ENCODE measurements at regions not wholly inside any gene's neighbourhood (a gene's known extent, or its start where the extent isn't known, plus 50 kb on each side); places are given as distances from the start of the nearest gene placed in this dataset.

DNA sequence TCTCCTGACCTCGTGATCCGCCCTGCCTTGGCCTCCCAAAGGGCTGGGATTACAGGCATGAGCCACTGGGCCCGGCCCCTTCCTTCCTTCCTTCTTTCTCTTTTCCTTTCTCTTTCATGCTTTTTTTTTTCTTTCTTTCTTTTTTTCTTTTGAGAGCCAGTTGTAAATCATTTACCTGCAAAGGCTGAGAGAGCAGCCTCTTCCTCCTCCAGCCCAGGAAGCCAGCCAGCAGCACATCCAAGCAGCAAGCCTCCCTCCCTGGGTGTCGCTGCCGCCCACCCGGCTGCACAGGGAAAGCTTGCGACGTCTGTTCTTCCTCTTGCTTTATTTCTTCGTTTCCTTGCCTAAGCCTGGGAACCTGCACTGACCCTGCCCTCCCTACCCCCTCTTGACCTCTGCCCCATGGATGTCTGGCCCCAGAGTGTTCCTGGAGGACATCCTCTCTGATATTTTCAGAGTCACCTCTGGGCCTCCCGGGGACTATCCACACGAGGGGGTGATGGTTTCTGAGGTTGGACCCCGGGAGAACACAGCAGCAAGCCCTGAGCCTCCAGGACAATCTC is 62.8 kb upstream of the MYL10 start:
- in situ Hi-C loops (cut with MboI): loop anchor here (5.0 kb wide), 1 partner anchor 120 kb away; no protein-coding TSS in a partner anchor
- no peak for TF ChIP-seq CREB1 (IDR thresholded peaks at IDR 0.05; ENCODE audit: low read depth)
- no peak for TF ChIP-seq STAT3 (IDR thresholded peaks at IDR 0.05; ENCODE audit: low read depth, low read length)
- TF ChIP-seq NR2F1 (conservative IDR thresholded peaks at IDR 0.05): peak; percentile 71
- TF ChIP-seq SUZ12 (IDR thresholded peaks at IDR 0.05; ENCODE audit: unreplicated experiment): no peak
- TF ChIP-seq, protein P1, sequence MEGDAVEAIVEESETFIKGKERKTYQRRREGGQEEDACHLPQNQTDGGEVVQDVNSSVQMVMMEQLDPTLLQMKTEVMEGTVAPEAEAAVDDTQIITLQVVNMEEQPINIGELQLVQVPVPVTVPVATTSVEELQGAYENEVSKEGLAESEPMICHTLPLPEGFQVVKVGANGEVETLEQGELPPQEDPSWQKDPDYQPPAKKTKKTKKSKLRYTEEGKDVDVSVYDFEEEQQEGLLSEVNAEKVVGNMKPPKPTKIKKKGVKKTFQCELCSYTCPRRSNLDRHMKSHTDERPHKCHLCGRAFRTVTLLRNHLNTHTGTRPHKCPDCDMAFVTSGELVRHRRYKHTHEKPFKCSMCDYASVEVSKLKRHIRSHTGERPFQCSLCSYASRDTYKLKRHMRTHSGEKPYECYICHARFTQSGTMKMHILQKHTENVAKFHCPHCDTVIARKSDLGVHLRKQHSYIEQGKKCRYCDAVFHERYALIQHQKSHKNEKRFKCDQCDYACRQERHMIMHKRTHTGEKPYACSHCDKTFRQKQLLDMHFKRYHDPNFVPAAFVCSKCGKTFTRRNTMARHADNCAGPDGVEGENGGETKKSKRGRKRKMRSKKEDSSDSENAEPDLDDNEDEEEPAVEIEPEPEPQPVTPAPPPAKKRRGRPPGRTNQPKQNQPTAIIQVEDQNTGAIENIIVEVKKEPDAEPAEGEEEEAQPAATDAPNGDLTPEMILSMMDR (IDR thresholded peaks at IDR 0.05 in 2 of 3, conservative IDR thresholded peaks at IDR 0.05 in 1 of 3; ENCODE audit: control insufficient read depth in 2 of 3, extremely low read depth in 1 of 3, insufficient read depth in 1 of 3, low read depth in 3 of 3, low read length in 3 of 3): peak in 1 of 3 experiments; percentile 23; a peak in 1 of 6 replicates
- no peak for TF ChIP-seq HDAC6 (IDR thresholded peaks at IDR 0.05; ENCODE audit: unreplicated experiment)
- no peak for TF ChIP-seq ZBTB33 (IDR thresholded peaks at IDR 0.05)
- TF ChIP-seq, protein P2, sequence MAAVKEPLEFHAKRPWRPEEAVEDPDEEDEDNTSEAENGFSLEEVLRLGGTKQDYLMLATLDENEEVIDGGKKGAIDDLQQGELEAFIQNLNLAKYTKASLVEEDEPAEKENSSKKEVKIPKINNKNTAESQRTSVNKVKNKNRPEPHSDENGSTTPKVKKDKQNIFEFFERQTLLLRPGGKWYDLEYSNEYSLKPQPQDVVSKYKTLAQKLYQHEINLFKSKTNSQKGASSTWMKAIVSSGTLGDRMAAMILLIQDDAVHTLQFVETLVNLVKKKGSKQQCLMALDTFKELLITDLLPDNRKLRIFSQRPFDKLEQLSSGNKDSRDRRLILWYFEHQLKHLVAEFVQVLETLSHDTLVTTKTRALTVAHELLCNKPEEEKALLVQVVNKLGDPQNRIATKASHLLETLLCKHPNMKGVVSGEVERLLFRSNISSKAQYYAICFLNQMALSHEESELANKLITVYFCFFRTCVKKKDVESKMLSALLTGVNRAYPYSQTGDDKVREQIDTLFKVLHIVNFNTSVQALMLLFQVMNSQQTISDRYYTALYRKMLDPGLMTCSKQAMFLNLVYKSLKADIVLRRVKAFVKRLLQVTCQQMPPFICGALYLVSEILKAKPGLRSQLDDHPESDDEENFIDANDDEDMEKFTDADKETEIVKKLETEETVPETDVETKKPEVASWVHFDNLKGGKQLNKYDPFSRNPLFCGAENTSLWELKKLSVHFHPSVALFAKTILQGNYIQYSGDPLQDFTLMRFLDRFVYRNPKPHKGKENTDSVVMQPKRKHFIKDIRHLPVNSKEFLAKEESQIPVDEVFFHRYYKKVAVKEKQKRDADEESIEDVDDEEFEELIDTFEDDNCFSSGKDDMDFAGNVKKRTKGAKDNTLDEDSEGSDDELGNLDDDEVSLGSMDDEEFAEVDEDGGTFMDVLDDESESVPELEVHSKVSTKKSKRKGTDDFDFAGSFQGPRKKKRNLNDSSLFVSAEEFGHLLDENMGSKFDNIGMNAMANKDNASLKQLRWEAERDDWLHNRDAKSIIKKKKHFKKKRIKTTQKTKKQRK (IDR thresholded peaks at IDR 0.05; ENCODE audit: low read depth, low read length): no peak
- no peak for TF ChIP-seq CHD1 (IDR thresholded peaks at IDR 0.05; ENCODE audit: low read depth, low read length)
- TF ChIP-seq RAD21 (IDR thresholded peaks at IDR 0.05; ENCODE audit: insufficient read depth, low read depth, low read length): peak; percentile 31; the same call in 1 of the 2 replicates
- TF ChIP-seq NFIC (IDR thresholded peaks at IDR 0.05; ENCODE audit: low read depth, low read length): no peak
- TF ChIP-seq, protein P3, sequence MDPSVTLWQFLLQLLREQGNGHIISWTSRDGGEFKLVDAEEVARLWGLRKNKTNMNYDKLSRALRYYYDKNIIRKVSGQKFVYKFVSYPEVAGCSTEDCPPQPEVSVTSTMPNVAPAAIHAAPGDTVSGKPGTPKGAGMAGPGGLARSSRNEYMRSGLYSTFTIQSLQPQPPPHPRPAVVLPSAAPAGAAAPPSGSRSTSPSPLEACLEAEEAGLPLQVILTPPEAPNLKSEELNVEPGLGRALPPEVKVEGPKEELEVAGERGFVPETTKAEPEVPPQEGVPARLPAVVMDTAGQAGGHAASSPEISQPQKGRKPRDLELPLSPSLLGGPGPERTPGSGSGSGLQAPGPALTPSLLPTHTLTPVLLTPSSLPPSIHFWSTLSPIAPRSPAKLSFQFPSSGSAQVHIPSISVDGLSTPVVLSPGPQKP (IDR thresholded peaks at IDR 0.05; ENCODE audit: low read depth, low read length): no peak
- TF ChIP-seq CHD2 (IDR thresholded peaks at IDR 0.05; ENCODE audit: borderline replicate concordance, low read depth, low read length): no peak
- no peak for TF ChIP-seq SP1 (IDR thresholded peaks at IDR 0.05; ENCODE audit: low read depth, low read length)
- TF ChIP-seq ZZZ3 (IDR thresholded peaks at IDR 0.05; ENCODE audit: control insufficient read depth, insufficient read length, low read depth): no peak
- TF ChIP-seq ZNF384 (IDR thresholded peaks at IDR 0.05; ENCODE audit: borderline replicate concordance, low read depth, low read length): peak; percentile 31; the same call in 1 of the 2 replicates

More for the DNA sequence above, 62.8 kb upstream of the MYL10 start:
- Histone ChIP-seq H3K4me2 (ENCODE audit: control insufficient read depth, insufficient read depth) (peak overlapping the region; percentile 38; the same call in 1 of the 2 replicates), H3K4me3 (no peak overlapping the region), H3K27ac (ENCODE audit: control insufficient read depth, insufficient read depth) (no peak overlapping the region), H3K79me2 (ENCODE audit: control insufficient read depth, insufficient read depth, low read length) (no peaks in the 10 kb centered on the region), H3K4me1 (ENCODE audit: control insufficient read depth, insufficient read depth, low read length) (peaks cover 6% of the 10 kb centered on the region; the same call in 1 of the 2 replicates), H4K20me1 (ENCODE audit: control insufficient read depth, insufficient read depth) (no peaks in the 10 kb centered on the region), H3K9ac (ENCODE audit: control insufficient read depth, insufficient read depth, low read length) (no peak overlapping the region), H3K36me3 (ENCODE audit: control insufficient read depth in 2 of 2, insufficient read depth in 2 of 2, low read length in 1 of 2) (no peaks in the 10 kb centered on the region), H3K9me3 (replicated peaks; ENCODE audit: control insufficient read depth, insufficient read depth, low read length) (no peaks in the 10 kb centered on the region), H2AFZ (ENCODE audit: control insufficient read depth, low read depth, low read length) (peak overlapping the region; percentile 20), H3K27me3 (replicated peaks in 1 of 2; ENCODE audit: control insufficient read depth in 2 of 2, insufficient read depth in 2 of 2, low read length in 1 of 2) (no peaks in the 10 kb centered on the region)
- ChIA-PET POLR2A (no interaction called here), RAD21 (ENCODE audit: unreplicated experiment) (interaction anchor here (1.1 to 2.7 kb wide), 3 partner anchors 45 to 123 kb away, joined by 4 to 9 read pairs (median 5); no protein-coding TSS in a partner anchor), CTCF (interaction anchor here (0.7 to 1.2 kb wide), 4 partner anchors 119 to 527 kb away, joined by 3 to 4 read pairs (median 3); no protein-coding TSS in a partner anchor), SMC1A (ENCODE audit: uncharacterized antibody, unreplicated experiment) (interaction anchor here (0.8 to 1.4 kb wide), 3 partner anchors 15 to 108 kb away, joined by 3 to 4 read pairs (median 3); no protein-coding TSS in a partner anchor)
- ATAC-seq (peak; percentile 10; the same call in 1 of the 3 replicates), DNase-seq (ENCODE audit: low read depth, low spot score) (no peak), FAIRE-seq (no peak)
- 15% methylated on average over 12 of the region's 12 CpGs for WGBS (ENCODE audit: insufficient coverage, insufficient replicate concordance, low lambda C conversion rate, missing lambda C conversion rate)
- intact Hi-C loops (cut with micrococcal nuclease; ENCODE audit: unreplicated experiment): no loop called here
- BruUV-seq (replicated peaks): no TSS peak
